Astrocyte of the hippocampus (primary cell): ENCODE measurements at regions not wholly inside any gene's neighbourhood (a gene's known extent, or its start where the extent isn't known, plus 50 kb on each side); places are given as distances from the start of the nearest gene placed in this dataset.
A peak's percentile ranks its signal among the peaks of the same experiment; 100 is the strongest.

Experiments used
- DNase-seq: peaks from one replicate; pipeline ENCODE4 v3.0.0; 2011; ENCODE audit warnings: low read depth, low spot score

DNA sequence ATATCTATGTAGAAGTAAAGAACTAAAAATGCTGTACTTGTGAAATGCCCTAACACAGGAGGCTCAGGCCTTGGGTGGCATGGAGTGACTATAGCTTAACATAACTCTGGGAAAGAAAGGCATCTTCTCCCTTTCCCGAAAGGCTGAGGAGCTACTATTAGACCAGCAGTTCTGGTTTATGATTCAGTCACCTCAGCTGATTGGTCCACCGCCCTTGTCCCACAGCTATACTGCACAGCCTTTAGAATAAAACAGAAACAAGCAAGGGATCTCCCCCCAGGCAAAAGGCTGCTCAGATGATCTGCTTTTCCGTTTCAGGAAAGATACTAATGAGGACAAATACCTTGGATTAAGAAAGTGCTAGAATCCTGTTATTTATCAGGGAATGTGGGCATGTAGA lies 171.3 kb downstream of the SNCA start:
- DNase-seq: no peak

DNA sequence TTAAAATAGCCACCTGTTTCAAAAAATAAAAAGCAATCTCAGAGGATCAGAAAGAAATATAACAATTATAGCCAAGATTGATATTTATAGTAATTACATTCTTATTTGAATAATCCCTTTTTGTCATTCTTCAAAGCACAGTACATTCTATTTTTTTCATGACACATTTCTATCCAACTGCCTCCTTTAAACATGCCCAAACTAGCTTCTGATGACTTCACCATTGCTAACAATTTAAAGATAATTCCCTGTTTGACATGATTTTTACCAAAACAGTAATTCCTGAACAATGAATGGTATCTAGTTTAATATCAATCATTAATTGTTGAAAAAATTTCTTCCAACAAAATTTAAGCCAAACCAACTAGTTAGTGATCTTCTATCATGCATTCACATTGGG lies 172.4 kb downstream of the SNCA start:
- DNase-seq: no peak

DNA sequence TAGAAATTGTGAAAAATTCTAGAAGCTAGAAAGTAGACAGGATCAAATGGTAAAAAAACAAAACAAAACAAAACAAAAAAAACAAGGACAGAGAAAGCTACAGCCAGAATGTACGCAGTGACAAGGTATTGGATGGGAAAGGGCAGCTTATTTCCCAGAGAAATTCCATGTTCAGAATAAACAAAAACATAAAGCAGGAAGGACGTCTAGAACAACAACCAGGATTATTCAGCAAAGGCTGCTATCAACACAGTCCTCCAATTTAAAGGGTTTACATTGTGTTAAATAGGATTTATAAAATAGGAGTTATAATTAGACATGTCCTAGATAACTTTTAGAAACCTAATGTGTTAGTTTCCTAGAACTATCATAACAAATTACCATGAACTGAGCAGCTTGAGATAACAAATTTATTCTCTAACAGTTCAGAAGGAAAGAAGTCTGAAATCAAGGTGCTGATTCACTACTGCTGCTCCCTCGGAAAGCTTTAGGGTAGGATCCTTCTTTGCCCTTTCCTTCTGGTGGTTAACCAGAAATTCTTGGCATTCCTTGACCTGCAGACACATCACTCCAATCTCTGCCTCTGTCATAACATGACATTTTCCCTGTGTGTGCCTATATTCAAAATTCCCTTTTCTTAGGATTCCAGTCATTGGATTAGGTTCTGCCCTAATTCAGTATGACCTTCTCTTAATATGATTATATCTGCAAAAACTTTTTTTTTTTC lies 175.6 kb downstream of the SNCA start:
- peak; percentile 77 for DNase-seq

DNA sequence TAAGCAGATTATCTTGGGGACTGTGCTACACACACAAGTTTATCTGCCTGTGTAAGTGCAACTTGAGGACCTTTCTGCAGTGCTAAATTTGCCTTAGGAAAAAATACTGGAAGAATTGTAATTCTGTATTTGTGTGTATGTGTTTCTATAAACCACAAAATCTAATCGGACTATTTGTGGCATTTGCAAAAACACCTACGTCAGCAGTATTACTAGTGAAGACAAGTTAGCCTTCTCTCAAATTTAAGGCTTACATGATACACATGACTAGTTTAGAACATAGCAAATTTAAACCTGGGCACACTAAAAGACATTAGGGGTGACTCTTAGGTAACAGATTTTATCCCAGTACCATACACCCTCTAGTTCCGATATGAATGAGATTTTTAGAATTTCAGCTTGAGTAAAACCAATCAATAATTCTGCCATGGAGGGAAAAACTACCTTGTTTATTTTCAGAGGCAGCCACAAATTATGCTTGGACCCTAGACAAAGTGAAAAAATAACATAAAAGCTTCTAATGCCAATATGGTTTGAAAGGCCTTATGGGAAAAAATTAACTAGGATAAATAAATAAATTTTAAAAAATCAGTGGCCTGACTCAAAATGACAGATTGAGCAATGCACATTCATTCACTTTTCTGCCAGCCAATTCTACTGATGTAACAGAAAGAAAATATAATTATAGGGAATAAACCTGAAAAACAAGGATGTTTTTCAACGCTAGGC lies 176.4 kb downstream of the SNCA start:
- DNase-seq: no peak

DNA sequence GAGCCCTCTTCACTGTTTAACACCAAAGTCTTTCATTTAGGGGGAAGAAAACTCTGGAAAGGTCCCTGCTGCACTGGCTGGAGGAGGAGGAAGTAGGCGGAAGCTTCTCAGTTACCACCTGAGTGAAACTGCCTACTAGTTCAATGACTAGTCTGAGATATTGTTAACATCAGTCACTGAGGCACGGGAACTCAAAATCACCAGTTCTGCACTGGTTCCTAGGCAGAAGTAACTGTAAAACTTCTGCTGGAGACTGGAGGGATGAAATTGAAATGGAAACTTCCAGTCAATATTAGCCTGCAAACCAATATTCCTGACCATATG lies 178.3 kb downstream of the SNCA start:
- DNase-seq: no peak

DNA sequence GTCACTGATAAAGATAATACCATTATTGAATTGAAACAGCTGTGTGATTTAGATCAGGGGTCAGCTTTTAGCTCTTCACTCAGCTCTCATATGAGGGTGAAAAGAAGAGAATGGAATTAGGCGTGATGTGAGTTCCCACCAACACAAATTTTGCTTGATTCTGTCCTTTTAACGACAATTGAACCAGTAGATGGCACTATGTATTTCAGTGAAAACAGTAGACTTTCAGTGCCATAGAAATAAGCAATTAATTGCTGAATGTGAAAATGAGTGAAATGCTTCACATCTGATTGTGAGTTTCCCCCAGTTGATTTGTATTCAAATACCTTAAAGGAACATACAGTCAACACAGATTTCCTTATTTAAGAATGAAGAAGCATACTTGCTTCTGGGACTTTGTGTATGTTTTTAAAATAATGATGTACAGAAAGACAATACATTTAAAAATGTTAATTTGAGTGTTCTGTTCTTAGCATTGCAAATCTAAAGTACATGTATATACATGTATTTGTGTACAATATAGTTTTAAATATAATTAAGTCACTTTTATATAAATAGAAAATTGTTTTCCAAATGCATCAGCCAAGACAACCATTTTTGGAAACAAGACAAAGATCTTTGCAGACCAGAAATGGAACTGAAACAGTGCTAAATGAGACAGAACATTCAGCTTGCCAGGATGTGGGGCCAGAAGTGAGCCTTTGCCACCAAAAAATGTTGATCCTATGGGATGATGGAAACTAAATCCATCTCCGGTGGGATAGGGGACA lies 178.8 kb downstream of the SNCA start:
- DNase-seq: peak; percentile 57

DNA sequence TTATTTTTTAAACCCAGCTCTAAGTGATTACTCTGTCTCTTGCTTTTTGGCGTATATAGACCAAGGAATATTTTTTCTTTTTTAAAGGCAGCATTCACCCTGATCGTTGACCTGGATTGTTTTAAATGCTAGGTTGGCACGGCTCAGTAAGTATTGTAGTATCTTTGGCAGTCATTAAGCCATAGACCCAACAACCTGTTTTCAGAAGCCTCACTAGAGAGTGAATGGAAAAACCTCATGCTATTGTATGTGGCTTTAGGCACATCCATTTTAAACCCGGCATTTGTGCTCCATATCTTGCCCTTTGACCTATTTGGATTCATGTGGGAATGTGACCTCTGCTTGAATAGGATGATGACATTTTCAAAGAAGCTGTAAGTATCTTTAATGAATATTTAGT lies 183.9 kb downstream of the SNCA start:
- DNase-seq: no peak

DNA sequence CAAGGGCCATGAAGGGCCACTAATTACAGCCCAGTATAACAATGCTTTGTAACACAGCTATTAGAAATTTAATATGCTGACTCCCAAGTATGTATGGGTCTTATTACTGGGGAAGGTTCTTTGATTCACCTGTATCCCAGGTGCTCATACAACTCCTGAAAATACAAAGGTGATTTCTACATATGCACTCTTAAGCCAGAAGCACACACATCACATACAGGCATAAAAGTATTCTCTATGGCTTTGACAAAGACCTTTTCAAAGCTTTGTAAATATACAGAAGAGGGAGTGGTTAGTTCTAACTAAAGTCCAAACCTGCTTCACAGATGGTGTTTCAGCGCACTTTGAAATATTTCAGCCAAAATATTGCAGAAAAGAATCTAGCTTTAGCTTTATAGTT lies 191.5 kb downstream of the SNCA start:
- no peak for DNase-seq

DNA sequence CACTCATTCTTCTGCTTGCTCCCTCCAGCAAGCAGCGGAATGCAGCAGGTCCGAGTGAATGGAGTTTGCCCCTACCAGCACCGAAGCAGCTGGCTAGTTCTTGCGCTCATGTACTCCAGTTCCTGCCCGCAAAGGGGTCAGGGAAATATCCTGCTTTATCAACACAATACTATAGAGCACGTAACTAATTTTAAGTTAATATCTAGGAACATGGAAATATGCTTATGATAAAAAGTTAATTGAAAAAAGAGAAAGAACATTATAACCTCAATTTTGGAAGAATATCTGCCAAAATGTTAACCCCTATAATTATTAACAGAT lies 195.6 kb downstream of the SNCA start:
- no peak for DNase-seq

DNA sequence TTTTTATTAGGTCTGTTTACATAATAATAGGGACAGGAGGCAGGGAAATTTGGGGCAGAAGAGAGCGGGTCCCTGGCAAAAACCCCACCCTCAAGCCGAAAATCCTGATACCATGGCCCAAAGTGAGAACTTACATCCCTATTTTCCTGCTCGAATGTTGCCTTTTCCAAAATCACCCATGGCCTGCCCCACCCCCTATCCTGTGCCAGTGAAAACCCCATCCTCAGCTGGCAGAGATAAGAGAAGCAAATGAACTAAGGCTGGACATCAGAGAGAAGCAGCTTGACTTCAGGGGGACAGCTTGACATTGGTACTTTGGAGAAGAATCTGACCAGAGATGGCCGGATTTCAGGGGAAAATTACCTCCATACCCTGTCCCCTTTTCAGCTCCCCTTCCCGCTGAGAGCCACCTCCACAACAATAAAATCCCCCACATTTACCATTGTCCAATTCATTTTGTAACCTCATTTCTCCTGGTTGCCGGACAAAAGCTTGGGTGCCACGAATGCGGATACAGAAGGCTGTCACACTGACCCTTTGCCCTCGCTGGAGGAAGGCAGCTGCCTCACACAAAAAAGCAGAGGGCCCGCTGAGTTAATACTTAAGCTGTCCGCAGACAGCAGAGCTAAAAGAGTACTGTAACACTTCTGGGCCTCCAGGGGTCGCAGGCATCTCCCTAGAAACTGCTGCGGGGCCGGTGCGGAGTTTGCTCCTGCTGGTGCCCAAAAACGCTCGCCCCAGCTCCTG lies 196.2 kb downstream of the SNCA start:
- peak; percentile 67 for DNase-seq

DNA sequence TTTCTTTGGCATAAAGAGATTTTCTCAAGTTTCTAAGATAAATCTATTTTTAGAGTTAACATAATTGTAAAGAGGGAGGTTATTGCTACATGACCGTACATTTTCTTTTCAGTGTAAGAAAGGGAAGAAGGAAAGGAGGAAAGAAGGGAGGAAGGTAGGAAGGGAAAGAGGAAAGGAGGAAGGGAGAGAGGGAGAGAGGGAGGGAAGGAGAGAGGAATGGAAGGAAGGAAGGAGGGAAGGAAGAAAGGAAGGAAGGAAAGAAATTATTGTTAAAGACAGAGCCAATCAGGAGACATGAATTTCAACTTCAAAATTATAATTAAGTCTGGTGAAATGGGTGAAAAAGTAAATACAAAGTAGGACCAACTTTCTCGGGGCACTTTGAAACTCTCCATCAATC lies 197.6 kb downstream of the SNCA start:
- no peak for DNase-seq

DNA sequence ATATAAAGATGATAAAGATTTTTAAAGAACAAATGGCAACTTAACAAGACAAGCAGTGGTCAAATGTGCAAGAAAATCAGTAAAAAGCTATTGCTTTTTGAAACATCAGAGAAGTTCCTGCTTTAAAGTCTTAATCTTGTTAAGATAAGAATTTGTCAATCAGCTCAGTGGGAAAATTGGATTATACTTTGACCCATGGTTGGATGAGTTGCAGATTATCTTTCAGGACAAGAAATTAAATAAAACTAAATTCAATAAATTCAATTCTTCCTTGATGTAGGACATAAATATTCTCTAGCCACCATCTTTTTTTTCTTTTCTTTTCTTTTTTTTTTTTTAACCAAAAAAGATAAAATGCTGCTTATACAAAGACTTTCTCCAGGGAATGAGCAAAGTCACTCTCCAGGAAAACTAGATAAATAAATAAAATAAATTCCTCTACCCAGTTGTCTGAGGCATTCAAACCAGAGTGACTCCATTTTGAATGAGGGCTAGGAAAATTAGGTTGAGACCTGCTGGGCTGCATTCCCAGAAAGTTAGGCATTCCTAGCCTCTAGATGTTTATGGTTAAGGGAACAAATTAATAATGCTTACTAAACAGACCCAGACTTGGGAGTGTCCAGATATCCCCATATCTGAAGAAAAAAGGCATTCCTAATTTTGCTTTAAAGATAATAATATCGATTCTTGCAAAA lies 211.2 kb downstream of the SNCA start:
- DNase-seq: no peak

DNA sequence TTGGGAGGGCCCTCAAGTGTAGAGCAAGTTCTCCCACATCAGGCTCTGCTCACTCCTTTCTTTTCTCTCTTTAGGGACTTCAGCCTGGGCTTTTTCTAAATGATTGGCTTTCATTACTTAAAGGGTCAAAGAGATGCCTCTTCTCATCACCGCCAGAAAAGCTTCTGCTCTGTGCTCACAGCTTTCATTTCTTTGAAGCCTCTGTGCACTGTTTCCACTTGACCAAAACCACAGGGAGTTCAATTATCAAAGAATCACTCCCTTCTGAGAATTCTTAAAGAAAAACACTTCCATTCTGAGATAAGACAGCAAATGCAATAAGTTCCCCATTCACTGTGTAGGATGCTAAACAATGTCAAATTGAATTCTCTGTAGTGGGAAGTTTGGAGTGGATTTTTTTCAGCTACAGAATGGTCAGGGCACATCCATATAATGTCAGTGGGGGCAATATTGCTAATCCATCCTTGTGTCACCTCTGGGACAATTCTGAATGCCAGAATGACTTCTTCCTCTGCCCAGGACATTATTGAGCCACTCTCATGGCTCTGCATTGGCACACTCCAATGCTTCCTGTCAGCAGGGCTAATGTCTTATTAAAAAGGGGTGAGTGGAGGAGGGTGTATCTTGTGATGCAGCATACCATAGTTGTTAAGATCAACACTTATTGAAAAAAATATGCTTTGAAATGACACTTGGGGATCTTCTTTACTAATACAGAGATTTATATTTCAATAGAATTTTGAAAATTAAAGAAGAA lies 217.6 kb downstream of the SNCA start:
- peak; percentile 25 for DNase-seq

DNA sequence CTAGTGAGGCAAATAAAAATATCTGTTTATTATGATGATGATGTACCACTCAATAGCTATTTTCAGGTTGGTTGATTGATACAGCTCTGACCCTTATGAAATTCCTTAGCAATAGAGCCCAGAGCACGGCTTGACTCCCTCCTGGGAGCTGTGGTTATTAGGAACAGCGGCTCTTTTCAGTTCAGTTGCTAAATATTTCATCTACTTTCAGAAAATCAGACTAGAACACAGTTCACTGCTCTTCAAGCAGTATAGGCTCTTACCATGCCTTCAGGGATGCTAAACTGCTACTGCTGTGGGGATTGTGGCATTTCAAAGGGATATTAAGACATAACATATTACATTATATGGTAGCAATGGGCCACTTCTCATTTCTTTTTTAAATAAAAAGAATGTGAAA lies 218.8 kb downstream of the SNCA start:
- DNase-seq: no peak

DNA sequence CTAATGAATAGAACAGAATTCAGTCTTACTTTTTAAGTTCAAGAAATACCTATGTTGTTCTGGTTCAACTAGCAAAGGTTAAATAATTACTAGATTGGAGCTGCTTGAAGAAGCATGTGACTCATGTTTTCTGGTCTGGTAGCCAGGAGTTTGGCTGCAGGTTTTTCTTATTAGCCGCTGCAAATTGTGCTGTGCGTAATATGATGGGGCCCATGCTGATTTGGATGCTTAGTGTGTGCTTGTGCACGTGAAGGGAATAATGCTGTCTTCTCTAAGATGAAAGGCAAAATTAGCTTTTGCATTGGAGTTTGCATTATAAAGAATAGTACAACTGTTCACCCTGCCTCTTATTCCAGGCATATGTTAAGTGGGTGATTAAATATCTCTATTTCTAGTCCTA lies 219.6 kb downstream of the SNCA start:
- DNase-seq: peak; percentile 55

DNA sequence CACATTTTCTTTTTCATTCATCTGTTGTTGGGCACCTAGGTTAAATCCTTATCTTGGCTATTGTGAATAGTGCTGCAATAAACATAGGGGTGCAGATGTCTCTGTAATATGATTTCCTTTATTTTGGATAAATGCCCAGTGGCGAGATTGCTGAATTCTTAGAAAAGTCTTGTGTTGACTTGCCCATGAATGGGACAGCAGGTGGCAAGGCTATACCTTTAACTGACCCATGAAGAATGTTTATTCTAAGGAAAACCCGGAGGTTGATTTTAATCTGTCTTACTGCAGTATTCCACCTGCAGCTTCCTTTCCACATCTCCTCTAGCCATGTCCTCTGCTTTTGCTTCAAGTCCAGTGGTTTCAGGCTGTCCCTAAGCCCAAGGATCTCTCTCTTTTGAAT lies 220.6 kb downstream of the SNCA start:
- DNase-seq: no peak

DNA sequence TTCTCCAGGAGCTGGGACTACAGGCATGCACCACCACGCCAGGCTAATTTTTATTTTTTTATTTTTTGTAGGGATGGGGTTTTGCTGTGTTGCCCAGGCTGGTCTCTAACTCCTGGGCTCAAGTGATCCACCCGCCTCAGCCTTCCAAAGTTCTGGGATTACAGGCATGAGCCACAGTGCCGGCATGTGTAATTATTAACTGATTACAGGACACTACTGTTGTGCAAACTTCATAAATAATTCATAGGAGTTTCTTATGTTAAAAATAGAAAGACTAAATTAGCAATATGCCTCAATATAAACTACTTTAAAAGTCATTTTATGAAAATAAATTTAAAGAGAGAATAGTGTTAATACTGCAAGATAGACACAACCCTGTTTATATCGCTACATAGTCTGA lies 221.9 kb downstream of the SNCA start:
- DNase-seq: no peak

DNA sequence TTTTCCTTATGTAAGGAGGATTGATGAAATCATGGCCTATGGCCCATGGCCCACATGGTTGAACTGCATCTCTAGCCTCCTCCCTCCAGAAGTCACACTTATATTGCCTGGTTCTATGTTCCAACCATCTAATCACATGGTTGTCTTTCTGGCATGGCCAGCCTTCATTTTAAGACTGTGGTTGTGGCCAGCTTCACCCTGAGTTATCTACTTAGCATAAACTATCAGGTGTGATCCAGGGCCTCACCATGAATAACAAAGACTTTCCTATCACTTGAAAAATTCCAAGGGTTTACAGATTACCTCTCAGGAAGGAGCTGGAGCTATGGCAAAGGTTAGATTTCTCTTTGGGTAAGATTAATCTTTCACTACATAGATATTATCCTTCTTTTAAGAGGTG lies 222.8 kb downstream of the SNCA start:
- no peak for DNase-seq

DNA sequence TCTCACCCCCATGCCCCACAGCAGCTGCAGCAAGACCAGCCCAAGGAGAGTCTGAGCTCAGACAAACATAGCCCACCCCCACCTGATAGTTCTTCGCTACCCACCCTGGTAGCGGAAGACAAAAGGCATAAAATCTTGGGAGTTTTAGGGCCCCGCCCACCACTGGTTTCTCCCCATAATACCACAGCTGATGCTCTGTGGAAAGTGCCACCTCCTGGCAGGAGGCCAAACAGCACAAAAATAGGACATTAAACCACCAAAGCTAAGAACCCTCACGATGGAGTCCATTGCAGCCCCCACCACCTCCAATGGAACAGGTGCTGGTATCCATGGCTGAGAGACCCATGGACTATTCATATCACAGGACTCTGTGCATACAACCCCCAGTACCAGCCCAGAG lies 226.7 kb downstream of the SNCA start:
- DNase-seq: no peak

DNA sequence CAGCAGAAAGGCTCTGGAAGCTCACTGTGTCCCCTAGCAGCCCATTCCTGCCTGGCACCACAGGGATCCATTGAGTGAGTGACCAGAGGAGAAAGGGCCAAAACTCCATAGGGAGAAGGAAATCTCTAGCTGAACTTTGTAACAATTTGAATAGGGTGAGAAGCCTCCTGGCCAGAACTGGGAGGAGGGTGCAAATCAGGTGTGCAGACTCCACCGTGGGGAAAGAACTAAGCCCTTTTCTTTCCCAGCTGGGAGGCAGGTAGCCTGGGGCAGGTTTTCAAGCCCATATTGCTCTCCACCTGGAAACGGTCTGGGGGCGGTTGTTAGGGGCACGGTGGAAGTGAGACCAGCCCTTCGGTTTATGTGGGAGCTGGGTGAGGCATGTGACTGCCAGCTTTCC lies 227.2 kb downstream of the SNCA start:
- DNase-seq: no peak

DNA sequence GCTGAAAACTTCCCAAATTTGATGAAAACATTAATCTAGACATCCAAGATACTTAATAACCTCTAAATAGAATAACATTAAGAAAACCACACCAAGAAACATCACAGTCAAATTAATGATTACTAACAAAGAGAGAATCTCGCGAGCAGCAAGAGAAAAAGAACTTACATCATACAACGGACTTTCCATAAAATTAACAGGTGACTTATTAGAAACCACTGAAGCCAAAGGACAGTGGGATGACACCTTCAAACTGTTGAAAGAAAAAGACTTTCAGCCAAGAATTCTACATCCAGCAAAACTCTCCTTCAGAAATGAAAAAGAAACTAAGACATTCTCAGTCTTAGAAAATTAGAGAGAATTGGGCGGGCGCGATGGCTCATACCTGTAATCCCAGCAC lies 232.0 kb downstream of the SNCA start:
- no peak for DNase-seq
